ENCODE measurements at regions not wholly inside any gene's neighbourhood (a gene's known extent, or its start where the extent isn't known, plus 50 kb on each side); places are given as distances from the start of the nearest gene placed in this dataset.

DNA sequence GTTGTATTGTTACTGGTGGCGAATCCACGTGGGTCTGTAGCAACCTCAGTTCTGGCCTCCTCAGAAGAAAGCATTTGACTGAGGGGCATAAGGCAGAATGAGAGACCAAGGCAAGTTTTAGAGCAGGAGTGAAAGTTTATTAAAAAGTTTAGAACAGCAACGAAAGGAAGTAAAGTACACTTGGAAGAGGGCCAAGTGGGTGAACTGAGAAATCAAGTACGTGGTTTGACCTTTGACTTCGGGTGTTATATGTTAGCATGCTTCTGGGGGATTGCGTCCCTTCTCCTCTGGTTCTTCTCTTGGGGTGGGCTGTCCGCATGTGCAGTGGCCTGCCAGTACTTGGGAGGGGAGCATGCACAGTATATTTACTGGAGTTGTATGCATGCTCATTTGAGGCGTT is 232.7 kb upstream of the GATB start:
- peak overlapping the region in 1 of 3 experiments; percentile 53; a peak in 2 of 7 replicates for H3K27ac Mint-ChIP-seq
- H4K5ac ChIP-seq (ENCODE audit: insufficient read length, low read depth, low read length), result no peak overlapping the region
- H3K79me2 ChIP-seq (ENCODE audit: insufficient read depth, low read length), result no peaks in the 10 kb centered on the region
- peaks cover 33 to 41% of the 10 kb centered on the region in 2 experiments for H3K4me1 Mint-ChIP-seq
- no peak overlapping the region for H2BK15ac ChIP-seq (ENCODE audit: low read depth, low read length)
- no peak overlapping the region for H3K18ac ChIP-seq (ENCODE audit: insufficient read length, low read depth, low read length)
- H4K91ac ChIP-seq (ENCODE audit: insufficient read length, low read depth, low read length), result no peak overlapping the region
- no peak overlapping the region for H3K4ac ChIP-seq (ENCODE audit: low read depth, low read length)
- peaks cover 0 to 6% (median 3%) of the 10 kb centered on the region in 3 experiments; a peak in 2 of 7 replicates for H3K36me3 Mint-ChIP-seq (ENCODE audit: insufficient read depth in 1 of 3, low read depth in 3 of 3)
- no peaks in the 10 kb centered on the region for H3K23me2 ChIP-seq (ENCODE audit: insufficient read length, low read depth, low read length, poor library complexity, severe bottlenecking)
- no peak overlapping the region for H2AK5ac ChIP-seq (ENCODE audit: insufficient read length, low read length)
- H3K14ac ChIP-seq (ENCODE audit: insufficient read depth, low read length), result no peak overlapping the region
- H3K27me3 ChIP-seq (ENCODE audit: insufficient read depth, low read length), result no peaks in the 10 kb centered on the region
- H3T11ph ChIP-seq (ENCODE audit: low read length), result no peak overlapping the region
- H3K4me2 ChIP-seq (ENCODE audit: insufficient read depth, insufficient read length, low read length), result no peak overlapping the region
- H2BK120ac ChIP-seq (ENCODE audit: low read depth, low read length, poor library complexity, severe bottlenecking), result no peak overlapping the region
- H3K23ac ChIP-seq (ENCODE audit: insufficient read length, low read depth, low read length), result no peak overlapping the region
- H3K4me1 ChIP-seq (ENCODE audit: insufficient read depth, low read length), result peaks cover 15% of the 10 kb centered on the region; the same call in 1 of the 2 replicates
- H2BK12ac ChIP-seq (ENCODE audit: insufficient read length, low read depth, low read length), result no peak overlapping the region
- H3K56ac ChIP-seq (ENCODE audit: insufficient read length, low read depth, low read length), result no peak overlapping the region
- no peak overlapping the region for H4K8ac ChIP-seq (replicated peaks; ENCODE audit: insufficient read length, low read depth, low read length)
- WGBS (ENCODE audit: extremely low coverage, insufficient read length, low lambda C conversion rate), result no CpG with 5 or more reads among the region's 8 CpGs
- H3K27ac ChIP-seq (ENCODE audit: insufficient read length, low read depth, low read length), result no peak overlapping the region
- H3K79me1 ChIP-seq (ENCODE audit: insufficient read depth, low read depth, low read length, poor library complexity, severe bottlenecking), result no peaks in the 10 kb centered on the region
- no peak overlapping the region for H2BK20ac ChIP-seq (ENCODE audit: low read depth, low read length, poor library complexity, severe bottlenecking)
- H3K27me3 Mint-ChIP-seq (ENCODE audit: low read depth), result no peaks in the 10 kb centered on the region; the same call in 1 of the 2 replicates
- DNase-seq, result no peak
- H2AFZ ChIP-seq (ENCODE audit: low read length), result no peak overlapping the region
- TF ChIP-seq, protein P1, sequence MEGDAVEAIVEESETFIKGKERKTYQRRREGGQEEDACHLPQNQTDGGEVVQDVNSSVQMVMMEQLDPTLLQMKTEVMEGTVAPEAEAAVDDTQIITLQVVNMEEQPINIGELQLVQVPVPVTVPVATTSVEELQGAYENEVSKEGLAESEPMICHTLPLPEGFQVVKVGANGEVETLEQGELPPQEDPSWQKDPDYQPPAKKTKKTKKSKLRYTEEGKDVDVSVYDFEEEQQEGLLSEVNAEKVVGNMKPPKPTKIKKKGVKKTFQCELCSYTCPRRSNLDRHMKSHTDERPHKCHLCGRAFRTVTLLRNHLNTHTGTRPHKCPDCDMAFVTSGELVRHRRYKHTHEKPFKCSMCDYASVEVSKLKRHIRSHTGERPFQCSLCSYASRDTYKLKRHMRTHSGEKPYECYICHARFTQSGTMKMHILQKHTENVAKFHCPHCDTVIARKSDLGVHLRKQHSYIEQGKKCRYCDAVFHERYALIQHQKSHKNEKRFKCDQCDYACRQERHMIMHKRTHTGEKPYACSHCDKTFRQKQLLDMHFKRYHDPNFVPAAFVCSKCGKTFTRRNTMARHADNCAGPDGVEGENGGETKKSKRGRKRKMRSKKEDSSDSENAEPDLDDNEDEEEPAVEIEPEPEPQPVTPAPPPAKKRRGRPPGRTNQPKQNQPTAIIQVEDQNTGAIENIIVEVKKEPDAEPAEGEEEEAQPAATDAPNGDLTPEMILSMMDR (conservative IDR thresholded peaks at IDR 0.05), result no peak
- H2BK5ac ChIP-seq (ENCODE audit: insufficient read length, low read length), result no peak overlapping the region
- H3K9me3 ChIP-seq (ENCODE audit: control insufficient read depth, low read depth, low read length), result no peaks in the 10 kb centered on the region
- H3K9ac ChIP-seq (ENCODE audit: extremely low read depth, insufficient read length, low read length), result no peak overlapping the region
- H3K9me3 Mint-ChIP-seq, result peaks cover 7% of the 10 kb centered on the region in 2 experiments; a peak in 2 of 5 replicates
- peak overlapping the region in 1 of 2 experiments; percentile 3; a peak in 1 of 5 replicates for H3K4me3 Mint-ChIP-seq
- H4K20me1 ChIP-seq (ENCODE audit: control insufficient read depth, insufficient read depth, insufficient read length), result no peaks in the 10 kb centered on the region
